Loucy (cell line): ENCODE measurements at regions not wholly inside any gene's neighbourhood (a gene's known extent, or its start where the extent isn't known, plus 50 kb on each side); places are given as distances from the start of the nearest gene placed in this dataset.

Experiments
- CTCF ChIP-seq: fragments of 200-600 bp; sonication (generic); conservative IDR thresholded peaks from 2 replicates; pipeline ENCODE4 v1.5.1; 2014; ENCODE audit warnings: mild to moderate bottlenecking, antibody characterized with exemption, low read length
- EZH2phosphoT487 ChIP-seq: fragments of 200-600 bp; IDR thresholded peaks from 2 replicates; pipeline ENCODE4 v1.6.1; 2018; ENCODE audit warnings: antibody characterized with exemption, mild to moderate bottlenecking, moderate library complexity, borderline replicate concordance

- no peak for TF ChIP-seq CTCF
- TF ChIP-seq EZH2phosphoT487 = no peak
Observed at GRCh38 chr1:221029981-221030649, 150.9 kb downstream of the HLX start.
